ENCODE measurements at regions not wholly inside any gene's neighbourhood (a gene's known extent, or its start where the extent isn't known, plus 50 kb on each side); places are given as distances from the start of the nearest gene placed in this dataset.

DNA sequence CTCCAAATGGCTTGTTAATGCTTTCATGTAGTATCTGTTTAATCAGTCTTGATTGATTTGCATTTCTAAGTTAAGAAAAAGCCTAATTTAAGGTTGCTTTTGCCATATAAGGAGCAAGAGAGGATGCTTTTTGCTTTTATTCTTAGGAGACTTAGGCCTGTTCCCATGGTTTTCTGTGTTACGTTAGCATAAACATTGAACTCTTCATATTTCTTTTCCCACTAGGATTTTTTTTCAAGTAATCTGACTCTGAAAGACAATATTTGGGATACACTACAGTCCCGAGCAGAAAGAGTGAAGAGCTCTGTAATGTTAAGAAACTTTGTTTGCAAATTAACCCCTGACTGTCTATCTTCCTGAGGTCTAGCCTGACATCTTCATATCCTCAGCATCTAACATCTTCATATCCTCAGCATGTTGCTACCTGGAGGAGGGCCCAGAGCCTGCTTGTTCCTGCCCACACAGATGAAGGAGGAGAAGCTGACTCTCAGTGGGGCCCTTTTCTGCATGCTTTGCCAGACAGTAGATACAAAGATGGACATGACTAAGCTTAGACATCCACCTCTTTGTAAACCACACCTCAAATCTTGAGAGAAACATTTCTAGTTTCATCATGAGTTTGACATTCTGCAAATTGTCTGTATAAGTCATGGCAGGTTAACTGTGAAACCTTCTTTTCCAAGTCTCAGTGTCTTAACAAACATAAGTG, 86.2 kb upstream of the COL6A5 start:
- DNase-seq (ENCODE audit: low read depth in 1 of 2, low spot score in 1 of 2) = no peak

- no peak for DNase-seq (ENCODE audit: low read depth in 1 of 2, low spot score in 1 of 2)
Measured at GRCh38 chr3:130260918-130261317, 84.6 kb upstream of the COL6A5 start.

DNA sequence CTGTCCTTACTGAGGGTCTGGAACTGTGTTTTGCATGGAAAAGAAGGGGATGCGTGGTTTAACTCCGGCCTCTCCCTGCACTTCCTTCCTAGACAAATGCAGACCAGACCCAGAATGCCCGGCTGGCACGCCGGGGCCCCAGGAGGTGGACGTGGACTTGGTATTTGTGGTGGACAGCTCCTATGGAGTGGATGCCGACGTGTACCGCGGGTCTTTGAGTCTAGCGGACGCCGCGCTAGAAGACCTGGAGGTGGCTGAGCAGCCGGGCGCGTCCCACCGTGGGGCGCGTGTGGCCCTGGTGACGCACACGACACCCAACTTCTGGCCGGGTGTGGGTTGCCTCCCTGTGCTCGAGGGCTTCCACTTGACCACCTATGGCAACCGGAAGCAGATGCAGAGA, 81.8 kb upstream of the COL6A5 start:
- no peak for DNase-seq (ENCODE audit: low read depth in 1 of 2, low spot score in 1 of 2)

DNA sequence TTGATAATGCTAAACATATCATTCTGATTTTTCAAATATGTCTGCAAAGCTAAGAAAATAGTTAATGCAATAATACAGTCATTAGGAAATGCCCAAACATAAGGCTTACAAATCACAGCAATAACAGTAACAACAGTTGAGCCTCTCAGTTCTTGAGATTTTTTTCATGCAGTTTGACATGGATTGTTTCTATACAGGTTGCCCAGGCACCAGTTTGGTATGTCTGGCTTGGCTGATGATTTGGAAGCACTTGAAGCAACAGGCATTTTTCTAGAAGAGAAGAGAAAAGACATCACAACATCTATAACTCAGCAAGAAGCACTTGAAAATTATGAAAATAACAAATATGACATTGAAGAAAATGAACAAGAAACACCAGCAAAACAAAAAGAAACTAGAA, 78.7 kb upstream of the COL6A5 start:
- DNase-seq (ENCODE audit: low read depth in 1 of 2, low spot score in 1 of 2) = no peak

DNA sequence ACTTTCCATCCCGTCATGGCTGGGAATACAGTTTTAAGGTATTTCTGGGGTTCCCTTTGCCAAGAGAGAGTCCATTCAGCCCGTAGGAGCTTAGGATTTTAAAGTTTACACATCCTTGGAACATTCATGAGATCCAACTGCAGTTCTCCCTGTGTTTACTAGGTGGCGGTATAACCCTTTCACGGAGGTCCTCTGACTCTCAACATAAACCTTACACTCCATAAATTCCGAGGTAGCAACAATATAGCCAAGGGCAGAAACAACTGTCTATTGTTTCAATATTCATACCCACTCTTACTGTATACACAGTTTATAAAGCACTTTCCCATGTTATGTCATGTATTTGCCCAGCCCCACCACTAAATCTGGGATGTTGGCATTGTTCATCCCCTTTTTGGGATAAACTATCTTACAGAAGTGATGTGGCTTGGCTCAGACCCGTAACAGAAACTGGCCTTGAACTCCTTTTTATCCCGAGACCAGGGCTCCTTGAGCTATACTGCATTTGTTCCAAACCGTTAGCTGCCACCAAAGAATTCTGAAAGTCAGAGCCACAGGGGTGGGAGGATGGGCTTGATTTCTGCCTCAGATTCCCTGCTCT, 69.2 kb upstream of the COL6A5 start:
- no peak for DNase-seq (ENCODE audit: low read depth in 1 of 2, low spot score in 1 of 2)

- DNase-seq (ENCODE audit: low read depth in 1 of 2, low spot score in 1 of 2) = no peak
Measured at GRCh38 chr3:130288670-130289069, 56.8 kb upstream of the COL6A5 start.

DNA sequence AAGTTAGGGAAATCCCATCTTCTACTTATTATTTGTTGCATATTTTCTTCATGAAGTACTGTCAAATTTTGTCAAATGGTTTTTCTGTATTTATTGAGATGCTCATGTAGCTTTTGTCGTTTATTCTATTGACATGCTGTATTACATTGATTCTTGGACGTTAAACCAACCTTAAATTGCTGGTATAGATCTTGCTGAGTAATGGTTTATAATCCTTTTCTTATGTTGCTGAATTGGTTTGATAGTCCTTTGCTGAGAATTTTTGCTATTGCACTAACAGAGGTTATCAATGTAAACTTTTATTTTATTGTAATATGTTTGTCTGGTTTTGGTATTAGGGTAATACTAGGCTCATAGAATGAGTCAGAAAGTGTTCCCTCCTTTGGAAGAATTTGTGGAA, 54.3 kb upstream of the COL6A5 start:
- no peak for DNase-seq (ENCODE audit: low read depth in 1 of 2, low spot score in 1 of 2)

- no peak for DNase-seq (ENCODE audit: low read depth in 1 of 2, low spot score in 1 of 2)
Measured at GRCh38 chr3:130293247-130293646, 52.2 kb upstream of the COL6A5 start.
